GM21381 (cell line): ENCODE measurements at regions not wholly inside any gene's neighbourhood (a gene's known extent, or its start where the extent isn't known, plus 50 kb on each side); places are given as distances from the start of the nearest gene placed in this dataset.
A peak's percentile ranks its signal among the peaks of the same experiment; 100 is the strongest.
"Not testable (repeated sequence)": the region's sequence is repeated elsewhere in the genome, so short reads cannot be mapped to it uniquely, and the experiment has no call there.

Experiments used
- ATAC-seq: cut with Tn5 transposase; IDR thresholded peaks from one replicate; pipeline ENCODE4 v1.9.1; 2021; ENCODE audit warnings: mild to moderate bottlenecking, moderate library complexity; ENCODE audit not compliant: unreplicated experiment

GRCh38 chr7:96826089-96826488 lies 116.4 kb upstream of the SEM1 start:
- ATAC-seq, result no peak

DNA sequence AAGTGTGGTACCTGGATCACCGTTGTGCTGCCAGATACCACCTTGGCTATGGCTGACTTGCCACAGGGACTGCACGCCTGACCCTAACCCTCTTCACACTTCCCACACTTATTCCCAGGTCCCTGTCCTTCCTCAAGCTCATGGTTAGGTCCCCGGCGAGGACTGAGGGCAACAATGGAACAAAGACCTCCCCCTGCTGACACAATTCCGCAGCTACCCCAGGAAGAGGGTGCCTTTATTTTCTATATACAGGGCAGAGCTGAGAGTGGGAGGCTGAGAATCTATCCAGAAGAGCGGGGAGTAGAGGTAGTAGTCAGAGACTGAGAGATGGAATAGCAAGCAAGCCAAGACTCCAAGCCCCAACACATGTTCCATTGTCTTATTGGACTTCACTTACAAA lies 118.1 kb upstream of the SEM1 start:
- ATAC-seq, result no peak

GRCh38 chr7:96829121-96829520 lies 119.5 kb upstream of the SEM1 start:
- not testable (repeated sequence) for ATAC-seq

GRCh38 chr7:96831446-96831845 lies 121.8 kb upstream of the SEM1 start:
- no peak for ATAC-seq

GRCh38 chr7:96832092-96832662 lies 122.5 kb upstream of the SEM1 start:
- no peak for ATAC-seq

- ATAC-seq, result no peak
Observed at GRCh38 chr7:96833676-96834453, 124.2 kb upstream of the SEM1 start.

GRCh38 chr7:96836456-96836855 lies 126.8 kb upstream of the SEM1 start:
- ATAC-seq, result no peak

- ATAC-seq, result peak; percentile 98
Observed at GRCh38 chr7:96837593-96837992, 127.9 kb upstream of the SEM1 start.

DNA sequence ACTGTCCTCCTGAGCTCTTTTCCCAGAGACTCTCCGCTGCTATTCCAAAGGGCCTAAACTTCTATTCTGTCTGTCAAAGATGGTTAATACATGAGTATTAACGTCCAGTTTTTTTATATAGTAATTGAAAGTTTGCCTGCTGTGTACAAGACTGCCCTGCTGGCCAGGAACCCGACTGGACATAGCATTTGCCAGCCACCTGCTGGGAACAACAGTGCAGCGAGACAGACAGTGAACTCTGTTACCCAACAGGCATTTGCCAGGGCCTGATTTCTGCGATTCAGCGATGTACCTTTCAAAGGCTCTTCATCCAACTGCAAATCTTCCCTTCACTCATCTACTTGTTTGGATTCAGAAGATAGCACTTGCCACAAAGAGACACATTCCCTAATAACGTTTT lies 128.8 kb upstream of the SEM1 start:
- ATAC-seq, result no peak

DNA sequence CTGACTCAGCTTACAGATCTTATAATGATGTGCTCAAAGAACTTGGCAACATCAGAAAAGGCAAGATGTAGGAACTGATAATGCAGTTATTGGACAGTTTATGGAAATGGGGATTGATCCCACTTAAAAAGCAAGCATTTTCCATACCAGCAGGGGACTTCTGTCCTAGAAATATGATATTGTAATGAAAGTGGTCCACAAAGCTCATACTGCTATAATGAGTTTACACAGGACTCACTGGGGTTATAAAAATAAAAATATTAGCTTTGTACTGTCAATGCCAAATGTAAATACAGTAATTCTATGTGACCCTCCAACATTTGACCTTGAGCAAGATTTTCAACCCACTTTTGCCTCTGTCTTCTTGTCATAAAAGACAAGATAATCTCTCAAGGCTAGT lies 145.5 kb upstream of the SEM1 start:
- ATAC-seq, result no peak

GRCh38 chr7:96855691-96856090 lies 146.0 kb upstream of the SEM1 start:
- ATAC-seq, result no peak

- no peak for ATAC-seq
Observed at GRCh38 chr7:96869538-96869937, 135.8 kb upstream of the DLX6 start.

DNA sequence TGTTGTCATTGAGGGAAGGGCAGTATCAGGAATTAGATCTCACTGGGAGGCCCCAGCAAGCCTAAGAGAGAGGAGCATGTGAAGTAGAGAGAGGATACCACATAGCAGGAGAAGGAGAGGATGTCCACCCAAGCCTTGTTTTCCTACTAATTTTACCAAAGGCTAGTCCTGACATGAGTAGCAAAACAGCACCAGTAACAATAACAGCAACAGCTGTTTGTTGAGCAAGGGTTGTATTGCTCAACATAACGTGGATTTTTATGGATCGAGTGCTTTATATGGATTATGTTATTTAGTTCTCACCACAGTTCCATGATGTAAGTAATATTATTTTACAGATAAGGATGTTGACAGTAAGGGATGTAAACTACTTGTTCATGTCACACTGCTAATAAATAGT lies 135.2 kb upstream of the DLX6 start:
- ATAC-seq, result no peak

DNA sequence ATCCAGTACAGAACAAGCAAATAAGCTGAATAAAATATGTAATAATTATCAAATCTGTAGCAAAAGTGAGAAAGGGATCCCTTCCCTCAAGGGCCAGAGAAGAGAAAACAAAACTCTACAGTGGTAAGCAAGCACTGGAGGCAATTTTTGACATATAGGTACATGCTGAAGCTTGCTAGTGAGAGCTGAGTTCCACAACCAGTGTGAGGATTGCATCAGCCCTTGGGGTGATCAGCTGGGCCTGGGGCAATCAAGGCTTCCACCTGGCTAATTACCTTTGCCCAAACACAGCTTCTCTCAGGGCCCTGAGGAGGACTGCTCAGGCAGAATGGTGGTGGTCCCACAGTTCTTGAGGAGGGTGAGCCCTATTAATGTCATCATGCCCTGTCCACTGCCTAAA lies 134.4 kb upstream of the DLX6 start:
- no peak for ATAC-seq

GRCh38 chr7:96887426-96887825 lies 117.9 kb upstream of the DLX6 start:
- no peak for ATAC-seq

- no peak for ATAC-seq
Observed at GRCh38 chr7:96899108-96899507, 106.2 kb upstream of the DLX6 start.

- no peak for ATAC-seq
Observed at GRCh38 chr7:96901822-96902445, 103.4 kb upstream of the DLX6 start.

DNA sequence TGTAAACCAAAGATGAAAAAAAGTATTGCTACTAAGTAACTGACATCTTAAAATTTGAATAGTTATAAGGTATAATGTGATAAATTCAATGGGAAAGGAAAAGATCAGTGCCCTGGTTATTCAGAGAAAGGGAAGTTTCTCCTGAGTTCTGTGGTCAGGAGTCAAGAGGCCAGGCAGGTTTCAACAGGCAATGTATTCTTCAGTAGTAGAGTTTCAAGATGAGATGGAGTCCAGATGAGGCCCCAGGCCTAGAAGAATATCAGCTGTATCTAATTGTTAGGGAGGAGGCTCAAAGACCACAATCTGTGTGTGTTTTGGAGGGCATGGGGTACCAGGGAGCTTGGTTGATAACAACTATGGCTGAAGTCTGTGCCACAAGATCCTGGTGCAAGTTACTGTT lies 101.4 kb upstream of the DLX6 start:
- no peak for ATAC-seq

DNA sequence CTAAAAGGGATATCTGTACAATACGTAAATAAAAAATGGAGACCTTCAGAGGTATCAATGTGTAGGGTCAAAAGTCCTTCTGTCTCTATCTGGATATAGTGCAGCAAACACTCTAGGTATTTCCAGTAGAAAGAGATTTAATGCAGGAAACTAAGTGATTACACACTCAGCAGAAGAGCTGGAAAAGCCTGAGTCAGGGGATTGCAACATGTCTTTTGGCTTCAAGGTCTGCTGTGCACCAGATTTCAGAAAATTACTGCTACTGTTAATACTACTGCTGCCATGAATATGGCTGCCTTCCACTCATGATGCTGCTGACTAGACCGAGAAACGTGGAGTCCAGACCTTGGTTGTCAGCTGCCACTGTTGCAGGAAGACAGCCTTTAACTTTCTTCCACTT lies 94.9 kb upstream of the DLX6 start:
- no peak for ATAC-seq

DNA sequence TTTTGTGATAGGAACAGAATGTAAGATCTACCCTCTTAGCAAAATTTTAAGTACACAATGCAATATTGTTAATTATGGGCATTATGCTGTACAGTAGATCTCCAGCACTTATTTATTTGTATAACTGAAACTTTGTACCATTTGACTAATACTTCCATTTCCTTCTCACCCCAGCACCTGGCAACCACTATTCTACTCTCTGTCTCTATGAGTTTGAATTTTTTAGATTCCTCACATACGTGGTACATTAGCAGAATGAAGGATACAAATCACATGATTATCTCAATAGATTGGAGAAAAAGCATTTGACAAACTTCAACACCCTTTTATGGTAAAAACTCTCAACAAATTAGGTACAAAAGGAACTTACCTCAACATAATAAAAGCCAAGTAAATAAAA lies 90.3 kb upstream of the DLX6 start:
- ATAC-seq, result no peak

GRCh38 chr7:96920064-96920463 lies 85.3 kb upstream of the DLX6 start:
- ATAC-seq, result no peak

DNA sequence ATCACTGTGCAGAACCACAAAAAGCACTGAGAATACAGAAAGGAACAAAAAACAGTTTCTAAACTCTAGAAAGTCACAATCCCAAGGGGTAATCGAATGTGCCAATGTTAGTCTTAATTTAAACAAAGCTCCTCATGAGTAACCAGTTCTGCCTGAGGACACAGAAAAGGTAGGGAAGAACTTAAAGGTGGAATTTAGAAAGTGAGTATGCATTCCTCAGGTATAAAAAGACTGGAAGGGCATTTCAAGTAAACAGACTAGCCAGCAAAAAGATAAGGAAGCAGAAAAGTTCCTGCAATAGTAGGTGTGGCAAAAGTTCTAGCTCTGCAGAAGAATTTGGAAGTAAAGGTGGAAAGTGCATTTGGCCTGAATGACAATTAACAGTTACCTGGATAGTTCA lies 84.6 kb upstream of the DLX6 start:
- ATAC-seq, result no peak
